ENCODE measurements at regions not wholly inside any gene's neighbourhood (a gene's known extent, or its start where the extent isn't known, plus 50 kb on each side); places are given as distances from the start of the nearest gene placed in this dataset.

DNA sequence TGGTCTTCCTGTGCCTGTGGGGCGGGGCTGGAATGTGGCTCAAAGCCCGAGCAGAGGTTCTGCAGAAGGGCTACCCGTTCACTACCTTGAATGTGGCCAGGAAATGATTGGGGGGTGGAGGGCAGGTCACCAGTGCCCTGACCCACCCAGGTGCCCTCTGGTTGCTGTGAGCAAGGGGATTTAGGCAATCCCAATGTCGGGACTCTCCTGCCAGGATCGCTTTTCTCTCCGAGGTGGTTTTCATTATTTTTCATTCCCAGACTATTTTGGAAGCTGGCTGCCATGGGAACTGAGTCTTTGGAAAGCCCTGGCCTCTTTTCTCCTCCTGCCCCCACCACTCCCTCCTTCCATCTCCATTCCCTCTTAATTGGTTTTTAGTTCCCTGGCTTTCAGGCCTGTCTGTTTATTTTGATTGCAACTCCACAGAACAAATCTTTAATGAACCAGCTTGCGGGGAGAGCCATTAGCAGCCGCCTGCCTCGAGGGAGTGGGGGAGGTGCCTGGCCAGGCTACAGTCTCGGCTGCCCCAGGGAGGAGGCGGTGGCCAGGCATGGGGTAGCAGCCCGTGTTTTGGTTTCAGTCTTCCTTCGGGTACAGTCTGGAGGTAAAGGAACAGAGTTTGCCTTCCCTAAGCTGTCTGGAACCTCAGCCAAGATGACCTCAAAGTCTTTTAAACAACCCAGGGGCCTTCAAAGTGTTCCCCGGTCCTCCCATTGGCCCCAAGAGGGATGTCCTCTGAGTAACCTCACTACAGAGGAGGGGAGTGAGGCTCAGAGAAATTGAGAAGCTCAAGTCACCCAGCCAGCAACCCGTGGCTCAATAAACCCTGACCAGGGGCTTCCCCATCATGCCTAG, 114.4 kb upstream of the HAAO start:
- no peak for DNase-seq (ENCODE audit: low spot score)
- TF ChIP-seq, protein P1, sequence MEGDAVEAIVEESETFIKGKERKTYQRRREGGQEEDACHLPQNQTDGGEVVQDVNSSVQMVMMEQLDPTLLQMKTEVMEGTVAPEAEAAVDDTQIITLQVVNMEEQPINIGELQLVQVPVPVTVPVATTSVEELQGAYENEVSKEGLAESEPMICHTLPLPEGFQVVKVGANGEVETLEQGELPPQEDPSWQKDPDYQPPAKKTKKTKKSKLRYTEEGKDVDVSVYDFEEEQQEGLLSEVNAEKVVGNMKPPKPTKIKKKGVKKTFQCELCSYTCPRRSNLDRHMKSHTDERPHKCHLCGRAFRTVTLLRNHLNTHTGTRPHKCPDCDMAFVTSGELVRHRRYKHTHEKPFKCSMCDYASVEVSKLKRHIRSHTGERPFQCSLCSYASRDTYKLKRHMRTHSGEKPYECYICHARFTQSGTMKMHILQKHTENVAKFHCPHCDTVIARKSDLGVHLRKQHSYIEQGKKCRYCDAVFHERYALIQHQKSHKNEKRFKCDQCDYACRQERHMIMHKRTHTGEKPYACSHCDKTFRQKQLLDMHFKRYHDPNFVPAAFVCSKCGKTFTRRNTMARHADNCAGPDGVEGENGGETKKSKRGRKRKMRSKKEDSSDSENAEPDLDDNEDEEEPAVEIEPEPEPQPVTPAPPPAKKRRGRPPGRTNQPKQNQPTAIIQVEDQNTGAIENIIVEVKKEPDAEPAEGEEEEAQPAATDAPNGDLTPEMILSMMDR (IDR thresholded peaks at IDR 0.05; ENCODE audit: extremely low read depth, missing control alignments) = no peak

DNA sequence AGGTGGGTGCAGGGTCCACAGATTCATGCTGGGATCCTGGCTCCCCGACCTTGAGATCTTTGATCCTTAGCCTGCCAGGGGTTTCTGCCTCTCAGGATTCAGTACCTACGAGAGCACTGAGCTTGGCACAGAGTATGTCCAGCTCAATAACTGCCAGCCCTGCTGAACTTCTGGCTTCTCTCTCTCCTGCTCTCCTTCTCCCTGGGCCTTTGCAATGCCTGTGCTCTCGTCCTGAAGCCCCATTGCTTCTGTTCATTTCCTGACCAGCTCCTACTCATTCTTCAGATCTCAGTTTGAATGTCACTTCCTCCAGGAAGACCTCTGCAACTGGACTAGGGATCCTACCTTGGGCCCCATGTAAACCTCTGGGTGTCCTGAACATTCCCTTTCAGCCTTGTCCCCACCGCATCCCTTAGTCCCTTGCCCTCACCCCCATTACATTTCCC, 113.8 kb upstream of the HAAO start:
- DNase-seq (ENCODE audit: low spot score) = no peak
- TF ChIP-seq, protein P1 (IDR thresholded peaks at IDR 0.05; ENCODE audit: extremely low read depth, missing control alignments) = no peak

DNA sequence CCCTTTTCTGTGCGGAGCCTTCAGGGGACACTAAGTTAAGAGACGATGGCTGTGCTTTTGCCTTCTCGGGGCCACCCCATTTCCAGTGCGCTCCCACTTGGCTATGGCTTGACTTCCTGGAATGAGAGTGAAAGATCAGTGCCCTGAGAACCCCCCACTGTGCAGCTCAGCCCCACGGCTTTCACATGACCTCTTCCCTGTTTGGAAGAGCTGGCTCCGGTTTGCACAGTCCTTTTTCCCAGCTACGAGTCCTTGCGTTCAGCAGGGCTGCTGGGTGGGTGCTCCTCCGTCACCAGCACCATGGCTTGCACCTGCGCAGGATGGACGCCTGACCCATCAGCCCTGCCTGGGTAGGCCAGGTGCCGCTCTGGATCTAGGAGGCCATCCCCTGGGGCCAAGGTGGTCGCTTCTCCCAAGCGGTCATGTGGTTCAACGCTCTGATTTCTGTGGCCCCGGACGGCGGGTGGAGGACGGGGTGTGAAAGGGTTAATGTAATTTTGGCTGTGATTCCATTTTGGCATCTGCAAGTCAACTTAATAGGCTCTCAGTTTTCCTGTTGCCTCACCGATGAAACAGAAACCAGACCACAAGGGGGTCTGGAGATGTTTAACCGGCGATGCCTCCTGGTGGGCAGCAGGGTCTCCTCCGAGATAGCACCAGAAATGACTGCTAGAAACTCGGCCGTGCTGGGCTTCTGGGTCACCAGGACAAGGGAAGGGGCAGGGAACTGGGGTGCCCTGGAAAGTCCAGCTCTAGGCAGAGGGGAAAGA, 113.1 kb upstream of the HAAO start:
- DNase-seq (ENCODE audit: low spot score) = no peak
- TF ChIP-seq, protein P1 (IDR thresholded peaks at IDR 0.05; ENCODE audit: extremely low read depth, missing control alignments) = no peak

DNA sequence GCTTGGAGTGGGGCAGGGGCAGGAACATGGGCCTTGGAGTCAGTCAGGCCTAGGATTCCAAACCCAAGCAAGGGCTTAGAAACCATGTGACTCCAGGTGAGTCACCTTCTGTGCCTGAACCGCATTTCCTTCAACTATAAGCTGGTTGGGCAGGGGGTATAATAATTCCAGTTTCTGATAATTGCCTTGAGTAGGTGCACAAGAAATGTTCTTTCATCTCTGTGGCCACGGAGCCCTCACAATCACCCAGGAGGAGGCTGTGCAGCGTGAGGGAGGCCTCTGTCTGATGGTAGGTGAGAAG, 112.1 kb upstream of the HAAO start:
- DNase-seq (ENCODE audit: low spot score) = no peak
- TF ChIP-seq, protein P1 (IDR thresholded peaks at IDR 0.05; ENCODE audit: extremely low read depth, missing control alignments) = no peak

DNA sequence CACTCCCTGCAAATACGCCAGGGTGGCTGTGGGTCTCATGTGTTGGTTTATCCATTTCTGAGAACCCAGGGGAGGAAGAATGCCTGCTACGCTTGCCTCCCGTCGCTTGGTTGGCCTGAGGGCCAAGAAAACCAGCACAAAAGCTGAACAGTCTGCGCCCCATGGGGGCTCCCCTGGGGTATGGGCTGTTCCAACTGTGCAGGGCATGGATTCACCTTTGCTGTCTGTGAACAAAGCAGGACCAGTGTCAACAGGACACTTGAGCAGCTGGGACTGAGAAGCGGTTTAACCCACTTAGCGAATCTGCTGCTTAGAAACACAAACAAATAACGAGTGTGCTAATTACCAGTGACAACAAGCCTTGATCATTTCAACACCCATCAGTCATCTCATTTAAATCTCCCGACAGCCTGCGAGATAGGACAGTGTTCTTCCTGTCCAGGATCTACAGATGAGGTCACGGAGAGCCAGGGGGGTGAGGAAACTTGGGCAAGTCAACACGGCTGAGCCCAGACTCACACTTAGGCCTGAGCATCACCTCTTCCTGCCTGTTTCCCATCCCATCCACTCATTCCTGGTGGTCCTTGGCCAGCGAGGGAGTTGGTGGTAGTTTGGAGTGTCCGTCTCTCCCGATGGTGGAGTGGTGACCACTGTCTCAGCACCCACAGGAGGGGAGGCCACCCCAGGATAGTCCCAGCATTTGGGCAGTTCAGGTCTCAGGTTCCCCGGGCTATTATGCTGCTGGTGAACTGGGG, 111.6 kb upstream of the HAAO start:
- TF ChIP-seq, protein P1 (IDR thresholded peaks at IDR 0.05; ENCODE audit: extremely low read depth, missing control alignments) = no peak
- no peak for DNase-seq (ENCODE audit: low spot score)

DNA sequence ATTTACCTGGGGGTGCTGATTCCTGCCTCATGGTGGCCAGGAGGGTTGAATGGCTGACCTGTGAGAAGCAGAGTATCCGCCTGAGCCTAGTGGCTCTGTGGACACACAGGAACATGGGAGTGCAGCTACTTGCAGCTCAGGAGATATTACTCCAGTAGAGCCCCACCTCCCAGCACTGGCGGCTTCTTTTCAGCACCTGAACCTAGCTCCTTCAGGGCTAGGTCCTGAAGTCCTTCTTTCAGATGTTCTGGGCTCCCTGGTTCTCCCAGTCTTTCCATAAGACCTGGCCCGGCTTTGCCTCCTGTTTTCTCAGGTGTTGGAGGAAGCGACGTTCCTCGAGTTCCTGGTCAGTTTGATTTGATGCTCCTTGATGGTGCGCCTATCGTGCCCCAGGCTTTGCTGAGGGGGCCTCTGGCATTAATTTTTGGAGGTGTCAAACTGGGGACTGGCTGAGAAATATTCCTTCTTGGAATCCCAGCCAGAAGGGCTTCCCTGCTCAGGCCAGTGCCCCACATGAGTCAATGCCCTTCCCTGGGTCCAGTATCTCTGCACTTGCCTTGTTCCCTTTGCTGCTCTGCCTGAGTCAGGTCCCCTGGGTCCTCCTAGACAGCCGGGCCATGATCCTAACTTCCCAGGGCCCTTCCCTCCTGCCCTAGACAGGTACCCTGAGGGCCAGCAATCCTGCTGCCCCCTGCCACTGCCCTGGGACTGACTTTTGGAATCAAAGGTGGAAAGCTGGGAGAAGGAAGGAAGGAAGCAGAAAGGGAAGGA, 110.7 kb upstream of the HAAO start:
- DNase-seq (ENCODE audit: low spot score) = no peak
- TF ChIP-seq, protein P1 (IDR thresholded peaks at IDR 0.05; ENCODE audit: extremely low read depth, missing control alignments) = no peak

All from GM20000 (cell line).